Gastrocnemius medialis (tissue), 4 donors: ENCODE measurements at regions not wholly inside any gene's neighbourhood (a gene's known extent, or its start where the extent isn't known, plus 50 kb on each side); places are given as distances from the start of the nearest gene placed in this dataset.
"Not testable (repeated sequence)": the region's sequence is repeated elsewhere in the genome, so short reads cannot be mapped to it uniquely, and the experiment has no call there.

Source experiments
- ATAC-seq, 2 donors: fragments of 150-250 bp; one replicate each; pipeline ENCODE4 v1.9.1; 2016
- DNase-seq, 2 donors: peaks; one replicate each; pipeline ENCODE4 v3.0.0-alpha.2; 2019
- H3K27ac ChIP-seq, 4 donors: fragments of 200-600 bp; sonication (generic); 1 replicate in 1 of 4; 2 replicates in 3 of 4; pipeline ENCODE4 v1.5.1; 2016 to 2018; ENCODE audit warnings: mild to moderate bottlenecking in 2 of 4, moderate library complexity in 1 of 4
- H3K27me3 ChIP-seq, 3 donors: fragments of 200-600 bp; sonication (generic) in 2 of 3; 1 replicate in 1 of 3; 2 replicates in 2 of 3; pipeline versions ENCODE4 v1.5.1 to v1.6.0; 2016 to 2019; ENCODE audit warnings: mild to moderate bottlenecking in 1 of 3, moderate library complexity in 1 of 3
- H3K36me3 ChIP-seq, 2 donors: fragments of 200-600 bp; sonication (generic) in 1 of 2; one replicate each; pipeline ENCODE4 v1.5.1; 2017 to 2018
- H3K4me1 ChIP-seq, 2 donors: fragments of 200-600 bp; sonication (generic) in 1 of 2; one replicate each; pipeline ENCODE4 v1.5.1; 2016 to 2017; ENCODE audit warnings: mild to moderate bottlenecking in 2 of 2
- H3K4me3 ChIP-seq, 4 donors: fragments of 200-600 bp; sonication (generic) in 3 of 4; 1 replicate in 1 of 4; 2 replicates in 3 of 4; pipeline ENCODE4 v1.5.1; 2016 to 2019; ENCODE audit warnings: mild to moderate bottlenecking in 2 of 4
- H3K9me3 ChIP-seq, 3 donors: fragments of 200-600 bp; sonication (generic) in 2 of 3; 1 replicate in 1 of 3; 2 replicates in 2 of 3; pipeline ENCODE4 v1.5.1; 2016 to 2019
- in situ Hi-C, 4 donors: fragments of 200-750 bp; cut with MboI; loops; one replicate each; pipeline versions ENCODE4 v1.15.0 to v1.8.0; 2017; ENCODE audit warnings: low sequenced_read_pairs in 4 of 4
- intact Hi-C: fragments of 100-400 bp; cut with DNase I; formaldehyde crosslinking; loops from one replicate; pipeline ENCODE4 v1.15.1; 2023; ENCODE audit warnings: low total_unique reads

DNA sequence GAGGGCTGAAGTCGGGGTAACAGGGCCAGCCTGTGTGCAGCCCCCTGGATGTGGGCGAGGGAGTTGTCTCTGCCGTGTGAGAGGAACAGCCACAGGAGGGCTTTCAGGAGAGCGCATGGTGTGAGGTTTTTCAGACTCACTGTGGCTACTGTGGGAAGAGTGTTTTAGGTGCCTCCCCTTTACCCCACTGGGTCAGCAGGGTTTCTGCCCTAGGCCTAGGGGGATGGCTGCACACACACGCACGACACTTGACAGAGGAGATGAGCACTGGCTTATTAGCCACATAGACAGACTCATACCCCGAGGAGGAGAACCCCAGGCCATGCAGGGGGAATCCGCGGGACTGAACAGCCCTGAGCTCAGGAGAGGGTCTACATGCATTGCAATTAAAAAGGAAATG lies 70.8 kb upstream of the GOLGA6L6 start:
- H3K36me3 ChIP-seq, H3K27ac ChIP-seq, H3K27me3 ChIP-seq, in situ Hi-C loops, H3K9me3 ChIP-seq, H3K4me3 ChIP-seq, DNase-seq, H3K4me1 ChIP-seq, intact Hi-C loops, ATAC-seq: not testable (repeated sequence)

DNA sequence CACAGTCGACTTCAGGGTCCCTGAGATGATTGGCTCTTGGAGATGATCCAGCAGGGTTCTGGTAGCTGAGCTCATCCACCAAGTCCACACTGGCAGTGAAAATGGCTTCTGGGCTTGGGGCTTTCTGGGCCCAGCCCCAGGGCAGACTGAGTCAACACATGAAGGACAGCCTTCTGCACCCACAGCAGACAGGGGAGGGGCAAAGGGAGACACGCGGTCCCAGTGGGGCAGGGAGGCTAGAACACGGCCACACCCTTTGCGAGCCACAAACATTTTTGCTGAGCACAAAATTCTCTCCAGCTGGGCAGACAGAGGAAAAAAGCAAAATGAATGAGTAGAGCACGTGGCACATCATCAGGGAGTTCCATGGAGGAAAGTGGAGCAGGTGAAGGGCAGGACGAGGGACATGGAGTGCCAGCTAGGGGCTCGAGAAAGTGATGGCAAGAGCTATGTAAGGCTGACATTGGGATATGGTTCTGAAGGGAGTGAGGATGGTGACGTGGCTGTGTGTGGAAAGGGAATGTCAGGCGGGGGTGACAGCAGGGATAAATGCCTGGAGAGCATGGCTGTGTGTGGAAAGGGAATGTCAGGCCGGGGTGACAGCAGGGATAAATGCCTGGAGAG lies 70.2 kb upstream of the GOLGA6L6 start:
- H3K27ac ChIP-seq, H3K36me3 ChIP-seq, H3K4me3 ChIP-seq, intact Hi-C loops, H3K27me3 ChIP-seq, H3K4me1 ChIP-seq, H3K9me3 ChIP-seq, ATAC-seq, in situ Hi-C loops, DNase-seq: not testable (repeated sequence)

GRCh38 chr15:20608179-20608578 lies 66.6 kb upstream of the GOLGA6L6 start:
- H3K4me3 ChIP-seq, H3K27me3 ChIP-seq, in situ Hi-C loops, ATAC-seq, intact Hi-C loops, H3K4me1 ChIP-seq, H3K9me3 ChIP-seq, H3K36me3 ChIP-seq, DNase-seq, H3K27ac ChIP-seq: not testable (repeated sequence)

DNA sequence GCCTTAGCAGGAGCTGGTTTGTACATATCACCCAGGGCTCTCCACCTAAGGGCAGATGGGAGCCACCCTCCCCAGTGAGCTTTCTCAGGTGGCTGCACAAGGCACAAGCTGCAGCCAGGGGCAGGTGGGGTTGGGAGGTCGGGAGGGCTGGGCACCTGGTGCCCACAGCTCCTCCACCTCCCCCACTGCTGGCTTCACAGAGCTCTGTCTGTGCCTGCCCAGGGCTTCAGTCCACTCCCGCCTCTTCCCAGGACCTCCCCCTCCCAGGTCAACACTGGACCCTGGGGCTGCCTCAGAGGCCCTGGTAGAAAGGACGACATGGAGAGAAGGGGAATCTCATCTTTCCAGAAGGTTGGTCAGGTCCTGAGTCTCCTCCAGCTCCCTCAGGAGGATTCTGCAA lies 55.6 kb upstream of the GOLGA6L6 start:
- ATAC-seq, H3K4me3 ChIP-seq, H3K36me3 ChIP-seq, H3K27me3 ChIP-seq, in situ Hi-C loops, DNase-seq, H3K4me1 ChIP-seq, H3K27ac ChIP-seq, intact Hi-C loops, H3K9me3 ChIP-seq: not testable (repeated sequence)

DNA sequence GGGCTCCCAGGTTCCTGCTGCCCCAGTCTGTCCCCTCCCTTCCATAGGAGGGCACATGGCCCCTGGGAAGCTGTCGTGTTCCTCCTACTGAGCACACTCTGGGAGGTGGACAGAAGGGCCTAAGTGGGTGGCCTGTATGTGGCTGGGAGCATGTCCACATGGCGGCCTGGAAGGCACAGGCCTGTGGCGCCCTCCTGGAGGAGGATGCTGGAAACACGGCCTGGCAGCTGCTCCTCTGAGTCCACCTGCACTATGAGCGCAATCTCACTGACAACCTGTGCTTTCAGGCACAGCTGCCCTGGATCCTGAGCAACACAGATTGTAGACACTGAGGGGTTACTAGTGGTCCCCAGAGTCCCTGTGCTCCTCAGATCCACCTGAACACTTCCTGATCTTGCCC lies 52.6 kb upstream of the GOLGA6L6 start:
- DNase-seq, H3K36me3 ChIP-seq, in situ Hi-C loops, H3K27me3 ChIP-seq, H3K4me3 ChIP-seq, intact Hi-C loops, H3K27ac ChIP-seq, H3K9me3 ChIP-seq, H3K4me1 ChIP-seq, ATAC-seq: not testable (repeated sequence)

GRCh38 chr15:20591936-20592335 lies 50.3 kb upstream of the GOLGA6L6 start:
- H3K4me1 ChIP-seq, H3K27ac ChIP-seq, ATAC-seq, DNase-seq, H3K9me3 ChIP-seq, H3K4me3 ChIP-seq, in situ Hi-C loops, H3K27me3 ChIP-seq, intact Hi-C loops, H3K36me3 ChIP-seq: not testable (repeated sequence)
